ENCODE measurements at regions not wholly inside any gene's neighbourhood (a gene's known extent, or its start where the extent isn't known, plus 50 kb on each side); places are given as distances from the start of the nearest gene placed in this dataset.

DNA sequence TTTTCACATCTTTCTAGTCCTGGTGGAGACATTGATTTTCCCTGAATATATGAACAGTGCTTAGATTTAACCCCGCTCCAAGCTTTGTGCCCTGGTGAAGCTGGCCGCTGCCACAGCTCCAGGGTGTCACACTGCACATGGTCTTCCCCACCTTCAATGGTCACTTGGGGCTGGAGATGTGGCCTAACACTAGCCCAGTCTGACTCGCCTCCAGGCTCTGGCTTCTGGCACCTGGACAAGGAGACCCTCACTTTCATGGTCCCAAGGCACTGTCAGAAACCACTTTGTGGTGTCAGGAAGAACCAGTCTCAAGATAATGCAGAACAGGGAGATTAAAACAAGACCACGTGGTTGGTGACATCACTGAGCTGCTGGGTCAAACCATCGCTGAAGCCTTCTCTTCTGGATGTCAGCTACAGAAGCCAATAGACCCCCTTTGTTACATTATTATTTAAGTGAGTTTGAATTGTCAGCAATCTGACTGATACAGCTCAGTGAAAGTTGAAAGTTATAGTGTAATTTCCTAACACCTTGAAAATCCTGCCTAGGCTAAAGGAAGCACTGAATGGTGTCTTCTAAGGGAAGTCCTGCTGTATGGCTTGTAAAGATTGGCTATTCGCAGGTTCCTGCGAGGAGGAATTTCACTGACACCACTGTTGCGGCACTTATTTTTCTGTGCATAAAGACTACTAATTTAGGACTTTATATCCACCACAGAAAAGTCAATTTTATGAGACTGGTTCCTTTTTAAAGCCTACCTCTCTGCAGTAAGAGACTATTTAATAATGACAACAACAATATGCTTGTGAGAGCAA lies 55.0 kb upstream of the CTDP1 start:
- TF ChIP-seq, protein P1, sequence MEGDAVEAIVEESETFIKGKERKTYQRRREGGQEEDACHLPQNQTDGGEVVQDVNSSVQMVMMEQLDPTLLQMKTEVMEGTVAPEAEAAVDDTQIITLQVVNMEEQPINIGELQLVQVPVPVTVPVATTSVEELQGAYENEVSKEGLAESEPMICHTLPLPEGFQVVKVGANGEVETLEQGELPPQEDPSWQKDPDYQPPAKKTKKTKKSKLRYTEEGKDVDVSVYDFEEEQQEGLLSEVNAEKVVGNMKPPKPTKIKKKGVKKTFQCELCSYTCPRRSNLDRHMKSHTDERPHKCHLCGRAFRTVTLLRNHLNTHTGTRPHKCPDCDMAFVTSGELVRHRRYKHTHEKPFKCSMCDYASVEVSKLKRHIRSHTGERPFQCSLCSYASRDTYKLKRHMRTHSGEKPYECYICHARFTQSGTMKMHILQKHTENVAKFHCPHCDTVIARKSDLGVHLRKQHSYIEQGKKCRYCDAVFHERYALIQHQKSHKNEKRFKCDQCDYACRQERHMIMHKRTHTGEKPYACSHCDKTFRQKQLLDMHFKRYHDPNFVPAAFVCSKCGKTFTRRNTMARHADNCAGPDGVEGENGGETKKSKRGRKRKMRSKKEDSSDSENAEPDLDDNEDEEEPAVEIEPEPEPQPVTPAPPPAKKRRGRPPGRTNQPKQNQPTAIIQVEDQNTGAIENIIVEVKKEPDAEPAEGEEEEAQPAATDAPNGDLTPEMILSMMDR (IDR thresholded peaks at IDR 0.05; ENCODE audit: low read depth, low read length) = no peak
- in situ Hi-C loops (cut with HindIII; ENCODE audit: low sequenced_read_pairs) = no loop called here
- no peak overlapping the region for H3K4me3 ChIP-seq (ENCODE audit: low read depth, low read length)
- no peak for DNase-seq (ENCODE audit: low read depth, low spot score)

GRCh38 chr18:79625195-79625923 lies 54.2 kb upstream of the CTDP1 start:
- TF ChIP-seq, protein P1 (IDR thresholded peaks at IDR 0.05; ENCODE audit: low read depth, low read length) = no peak
- no peak overlapping the region for H3K4me3 ChIP-seq (ENCODE audit: low read depth, low read length)
- in situ Hi-C loops (cut with HindIII; ENCODE audit: low sequenced_read_pairs) = no loop called here
- DNase-seq (ENCODE audit: low read depth, low spot score) = no peak

GRCh38 chr18:79625924-79626561 lies 53.6 kb upstream of the CTDP1 start:
- no peak overlapping the region for H3K4me3 ChIP-seq (ENCODE audit: low read depth, low read length)
- DNase-seq (ENCODE audit: low read depth, low spot score) = no peak
- in situ Hi-C loops (cut with HindIII; ENCODE audit: low sequenced_read_pairs) = no loop called here
- TF ChIP-seq, protein P1 (IDR thresholded peaks at IDR 0.05; ENCODE audit: low read depth, low read length) = no peak

DNA sequence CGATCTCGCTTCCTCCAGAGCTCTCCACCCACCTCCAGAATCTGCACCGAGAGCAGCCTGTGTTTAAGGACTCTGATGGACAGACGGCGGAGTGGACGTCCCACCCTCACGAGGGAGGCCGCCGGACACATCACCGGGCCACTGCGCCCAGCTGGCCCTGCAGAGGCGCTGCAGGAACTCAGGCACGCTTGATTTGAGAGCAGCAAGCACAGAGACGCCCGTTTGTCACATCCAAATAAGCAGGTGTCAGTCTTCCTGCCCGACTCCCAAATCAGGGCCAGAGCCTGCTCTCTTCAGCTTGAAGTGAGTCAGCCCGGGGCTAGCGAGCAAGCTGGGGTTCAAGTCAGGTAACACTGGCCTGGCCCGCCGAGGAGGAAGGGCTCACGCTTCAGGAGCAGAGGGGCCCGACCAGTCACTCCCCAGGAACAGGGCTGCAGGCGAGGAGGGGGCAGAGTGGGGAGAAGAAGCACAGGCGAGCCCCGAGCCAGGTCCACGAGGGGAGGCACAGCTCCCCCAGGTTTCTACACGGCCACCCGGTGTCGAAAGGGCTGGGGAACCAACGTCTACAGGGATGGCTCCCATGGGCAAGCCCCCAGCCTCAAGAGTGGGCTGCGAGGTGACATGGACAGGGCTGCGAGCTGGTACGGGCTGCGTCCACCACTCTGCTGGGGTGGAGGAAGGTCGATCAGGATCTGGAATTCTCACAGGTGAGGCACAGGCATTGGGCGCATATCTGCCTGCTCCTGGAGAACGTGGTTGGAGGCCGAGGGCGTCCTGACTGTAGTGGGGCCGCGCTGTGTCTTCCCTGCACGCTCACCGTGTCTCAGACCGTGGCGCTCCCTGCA lies 52.5 kb upstream of the CTDP1 start:
- no peak for DNase-seq (ENCODE audit: low read depth, low spot score)
- TF ChIP-seq, protein P1 (IDR thresholded peaks at IDR 0.05; ENCODE audit: low read depth, low read length) = no peak
- H3K4me3 ChIP-seq (ENCODE audit: low read depth, low read length) = no peak overlapping the region
- in situ Hi-C loops (cut with HindIII; ENCODE audit: low sequenced_read_pairs) = no loop called here

- in situ Hi-C loops (cut with HindIII; ENCODE audit: low sequenced_read_pairs) = no loop called here
- no peak for DNase-seq (ENCODE audit: low read depth, low spot score)
- TF ChIP-seq, protein P1 (IDR thresholded peaks at IDR 0.05; ENCODE audit: low read depth, low read length) = no peak
- no peak overlapping the region for H3K4me3 ChIP-seq (ENCODE audit: low read depth, low read length)
These were observed 51.8 kb upstream of the CTDP1 start for GRCh38 chr18:79627750-79628294.

Measured in astrocyte of the spinal cord (primary cell).